Body of pancreas (tissue), 4 donors: ENCODE measurements at regions not wholly inside any gene's neighbourhood (a gene's known extent, or its start where the extent isn't known, plus 50 kb on each side); places are given as distances from the start of the nearest gene placed in this dataset.

Experiments
- POLR2A ChIP-seq, 3 donors: fragments of 450-650 bp; IDR thresholded peaks; one replicate each; pipeline ENCODE4 v1.6.1; 2016; ENCODE audit warnings: antibody characterized with exemption in 3 of 3, mild to moderate bottlenecking in 2 of 3
- TF ChIP-seq, protein P1 (sequence below), 7 experiments: fragments of 450-650 bp in 4 of 7; fragments of 200-600 bp in 3 of 7; sonication (generic) in 3 of 7; IDR thresholded peaks; one replicate each; pipeline ENCODE4 v1.5.1; 2016 to 2019; ENCODE audit warnings: antibody characterized with exemption in 7 of 7

DNA sequence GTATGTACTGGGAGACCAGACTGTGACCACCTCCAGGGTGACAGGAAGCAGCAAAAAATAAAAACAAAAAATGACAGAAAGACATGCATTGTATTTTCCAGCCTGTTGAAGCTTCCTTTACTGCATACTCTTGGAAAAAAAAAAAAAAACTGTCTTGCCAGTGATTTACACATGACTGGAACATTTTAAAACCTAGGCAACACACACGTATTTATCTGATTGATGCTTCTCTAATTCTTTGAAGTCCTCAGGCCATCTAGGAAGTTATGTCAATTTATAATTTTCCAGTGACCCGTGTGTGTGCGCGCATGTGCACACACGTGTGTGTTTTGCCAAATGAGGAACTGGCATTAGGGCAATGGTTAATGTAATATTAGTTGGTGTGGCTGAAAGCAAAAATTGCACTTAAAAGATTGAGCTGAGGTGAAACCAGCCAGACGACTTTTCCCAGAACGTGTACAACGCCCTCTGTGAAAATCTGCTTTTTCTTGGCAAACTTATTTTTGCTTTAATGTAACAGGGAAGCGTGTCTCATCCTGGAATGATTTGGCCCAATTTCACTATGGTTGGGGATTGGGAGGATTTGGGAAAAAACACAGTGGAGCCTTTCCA lies 315.2 kb downstream of the TFAP2A start:
- TF ChIP-seq, protein P1, sequence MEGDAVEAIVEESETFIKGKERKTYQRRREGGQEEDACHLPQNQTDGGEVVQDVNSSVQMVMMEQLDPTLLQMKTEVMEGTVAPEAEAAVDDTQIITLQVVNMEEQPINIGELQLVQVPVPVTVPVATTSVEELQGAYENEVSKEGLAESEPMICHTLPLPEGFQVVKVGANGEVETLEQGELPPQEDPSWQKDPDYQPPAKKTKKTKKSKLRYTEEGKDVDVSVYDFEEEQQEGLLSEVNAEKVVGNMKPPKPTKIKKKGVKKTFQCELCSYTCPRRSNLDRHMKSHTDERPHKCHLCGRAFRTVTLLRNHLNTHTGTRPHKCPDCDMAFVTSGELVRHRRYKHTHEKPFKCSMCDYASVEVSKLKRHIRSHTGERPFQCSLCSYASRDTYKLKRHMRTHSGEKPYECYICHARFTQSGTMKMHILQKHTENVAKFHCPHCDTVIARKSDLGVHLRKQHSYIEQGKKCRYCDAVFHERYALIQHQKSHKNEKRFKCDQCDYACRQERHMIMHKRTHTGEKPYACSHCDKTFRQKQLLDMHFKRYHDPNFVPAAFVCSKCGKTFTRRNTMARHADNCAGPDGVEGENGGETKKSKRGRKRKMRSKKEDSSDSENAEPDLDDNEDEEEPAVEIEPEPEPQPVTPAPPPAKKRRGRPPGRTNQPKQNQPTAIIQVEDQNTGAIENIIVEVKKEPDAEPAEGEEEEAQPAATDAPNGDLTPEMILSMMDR (IDR thresholded peaks at IDR 0.05), result no peak
- no peak for TF ChIP-seq POLR2A (IDR thresholded peaks at IDR 0.05)
